Loucy (cell line): ENCODE measurements at regions not wholly inside any gene's neighbourhood (a gene's known extent, or its start where the extent isn't known, plus 50 kb on each side); places are given as distances from the start of the nearest gene placed in this dataset.

Experiments used
- H2AFZ ChIP-seq: fragments of 200-600 bp; sonication (generic); 2 replicates; pipeline ENCODE4 v1.6.0; 2016; ENCODE audit warnings: antibody characterized with exemption, mild to moderate bottlenecking, low read length, moderate library complexity
- H3F3A ChIP-seq: fragments of 200-600 bp; 2 replicates; pipeline ENCODE4 v1.6.0; 2016; ENCODE audit warnings: antibody characterized with exemption, low read depth, mild to moderate bottlenecking
- H3K27me3 ChIP-seq: fragments of 200-600 bp; sonication (generic); 2 replicates; pipeline ENCODE4 v1.6.1; 2014; ENCODE audit warnings: low read length, mild to moderate bottlenecking; ENCODE audit not compliant: insufficient read depth, poor library complexity, severe bottlenecking
- H3K36me3 ChIP-seq: fragments of 200-600 bp; sonication (generic); 2 replicates; pipeline ENCODE4 v1.6.1; 2016; ENCODE audit warnings: low read length; ENCODE audit not compliant: insufficient read depth
- H3K4me1 ChIP-seq: fragments of 200-600 bp; sonication (generic); 2 replicates; pipeline ENCODE4 v1.5.1; 2014; ENCODE audit warnings: low read length, mild to moderate bottlenecking; ENCODE audit not compliant: insufficient read depth, poor library complexity, severe bottlenecking
- H3K4me2 ChIP-seq: fragments of 200-600 bp; sonication (generic); 2 replicates; pipeline ENCODE4 v1.6.0; 2014; ENCODE audit warnings: antibody characterized with exemption, low read length, low read depth, mild to moderate bottlenecking; ENCODE audit not compliant: poor library complexity, severe bottlenecking
- H3K4me3 ChIP-seq: fragments of 200-600 bp; sonication (generic); 2 replicates; pipeline ENCODE4 v1.5.1; 2014; ENCODE audit warnings: low read length, mild to moderate bottlenecking, mixed read lengths; ENCODE audit not compliant: poor library complexity, severe bottlenecking
- H3K79me2 ChIP-seq: fragments of 200-600 bp; sonication (generic); 2 replicates; pipeline ENCODE4 v1.6.1; 2014; ENCODE audit warnings: low read length; ENCODE audit not compliant: insufficient read depth
- H3K9ac ChIP-seq: fragments of 200-600 bp; sonication (generic); 2 replicates; pipeline ENCODE4 v1.6.0; 2014; ENCODE audit warnings: mild to moderate bottlenecking, low read depth, low read length, moderate library complexity; ENCODE audit not compliant: poor library complexity, severe bottlenecking
- H3K9me2 ChIP-seq: fragments of 200-600 bp; sonication (generic); replicated peaks from 2 replicates; pipeline ENCODE4 v1.6.1; 2016; ENCODE audit warnings: low read depth, low read length, mixed read lengths
- H3K9me3 ChIP-seq: fragments of 200-600 bp; sonication (generic); 2 replicates; pipeline ENCODE4 v1.6.1; 2014; ENCODE audit warnings: mild to moderate bottlenecking, antibody characterized with exemption, low read length, low read depth; ENCODE audit not compliant: insufficient read depth
- H4K20me1 ChIP-seq: fragments of 200-600 bp; sonication (generic); 2 replicates; pipeline ENCODE4 v1.6.0; 2014; ENCODE audit warnings: antibody characterized with exemption, low read length, mild to moderate bottlenecking; ENCODE audit not compliant: insufficient read depth, poor library complexity, severe bottlenecking
- EZH2phosphoT487 ChIP-seq: fragments of 200-600 bp; IDR thresholded peaks from 2 replicates; pipeline ENCODE4 v1.6.1; 2018; ENCODE audit warnings: antibody characterized with exemption, mild to moderate bottlenecking, moderate library complexity, borderline replicate concordance
- TF ChIP-seq, protein P1 (sequence below): fragments of 200-600 bp; sonication (generic); conservative IDR thresholded peaks from 2 replicates; pipeline ENCODE4 v1.5.1; 2014; ENCODE audit warnings: mild to moderate bottlenecking, antibody characterized with exemption, low read length

GRCh38 chr10:31614611-31615010 lies 295.6 kb downstream of the ZEB1 start:
- no peak overlapping the region for H3K4me2 ChIP-seq
- H3K4me1 ChIP-seq, result no peaks in the 10 kb centered on the region
- TF ChIP-seq, protein P1, sequence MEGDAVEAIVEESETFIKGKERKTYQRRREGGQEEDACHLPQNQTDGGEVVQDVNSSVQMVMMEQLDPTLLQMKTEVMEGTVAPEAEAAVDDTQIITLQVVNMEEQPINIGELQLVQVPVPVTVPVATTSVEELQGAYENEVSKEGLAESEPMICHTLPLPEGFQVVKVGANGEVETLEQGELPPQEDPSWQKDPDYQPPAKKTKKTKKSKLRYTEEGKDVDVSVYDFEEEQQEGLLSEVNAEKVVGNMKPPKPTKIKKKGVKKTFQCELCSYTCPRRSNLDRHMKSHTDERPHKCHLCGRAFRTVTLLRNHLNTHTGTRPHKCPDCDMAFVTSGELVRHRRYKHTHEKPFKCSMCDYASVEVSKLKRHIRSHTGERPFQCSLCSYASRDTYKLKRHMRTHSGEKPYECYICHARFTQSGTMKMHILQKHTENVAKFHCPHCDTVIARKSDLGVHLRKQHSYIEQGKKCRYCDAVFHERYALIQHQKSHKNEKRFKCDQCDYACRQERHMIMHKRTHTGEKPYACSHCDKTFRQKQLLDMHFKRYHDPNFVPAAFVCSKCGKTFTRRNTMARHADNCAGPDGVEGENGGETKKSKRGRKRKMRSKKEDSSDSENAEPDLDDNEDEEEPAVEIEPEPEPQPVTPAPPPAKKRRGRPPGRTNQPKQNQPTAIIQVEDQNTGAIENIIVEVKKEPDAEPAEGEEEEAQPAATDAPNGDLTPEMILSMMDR, result no peak
- TF ChIP-seq EZH2phosphoT487, result no peak

DNA sequence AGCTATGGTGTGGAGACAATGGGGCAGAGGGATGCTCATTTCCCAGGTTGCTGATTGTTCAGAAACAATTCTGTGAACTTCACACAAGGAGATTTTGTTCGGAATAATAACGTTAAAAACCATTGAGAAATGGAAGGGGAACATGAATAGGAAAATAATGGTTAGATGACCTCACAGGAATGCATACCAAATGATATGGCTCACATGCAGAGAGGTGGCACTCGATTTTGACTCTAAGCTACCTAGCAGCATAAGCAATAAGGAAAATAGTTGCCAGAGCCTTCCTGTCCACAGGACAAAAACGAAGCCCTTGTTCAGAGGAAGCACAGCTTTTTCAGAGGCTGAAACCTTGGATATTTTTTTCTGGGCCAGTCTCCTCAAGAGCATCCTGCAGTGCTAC lies 293.1 kb downstream of the ZEB1 start:
- H3K36me3 ChIP-seq, result no peaks in the 10 kb centered on the region
- H3F3A ChIP-seq, result no peaks in the 10 kb centered on the region
- no peak overlapping the region for H3K4me3 ChIP-seq
- H3K79me2 ChIP-seq, result no peaks in the 10 kb centered on the region
- H3K9me2 ChIP-seq, result no peaks in the 10 kb centered on the region
- TF ChIP-seq, protein P1, result no peak
- no peak for TF ChIP-seq EZH2phosphoT487
- H3K4me2 ChIP-seq, result no peak overlapping the region
- H2AFZ ChIP-seq, result no peak overlapping the region
- no peaks in the 10 kb centered on the region for H3K27me3 ChIP-seq
- H3K9ac ChIP-seq, result no peak overlapping the region
- no peaks in the 10 kb centered on the region for H3K4me1 ChIP-seq
- no peaks in the 10 kb centered on the region for H4K20me1 ChIP-seq
- no peaks in the 10 kb centered on the region for H3K9me3 ChIP-seq

More at GRCh38 chr10:31614611-31615010, 295.6 kb downstream of the ZEB1 start:
- Histone ChIP-seq H3F3A (no peaks in the 10 kb centered on the region), H3K9me3 (no peaks in the 10 kb centered on the region), H3K9me2 (no peaks in the 10 kb centered on the region), H3K36me3 (no peaks in the 10 kb centered on the region), H3K9ac (no peak overlapping the region), H3K4me3 (no peak overlapping the region), H3K27me3 (no peaks in the 10 kb centered on the region), H2AFZ (no peak overlapping the region), H3K79me2 (no peaks in the 10 kb centered on the region), H4K20me1 (no peaks in the 10 kb centered on the region)

- no peaks in the 10 kb centered on the region for H3F3A ChIP-seq
- no peaks in the 10 kb centered on the region for H3K9me3 ChIP-seq
- H3K9ac ChIP-seq, result no peak overlapping the region
- no peaks in the 10 kb centered on the region for H4K20me1 ChIP-seq
- H3K4me1 ChIP-seq, result no peaks in the 10 kb centered on the region
- H3K4me2 ChIP-seq, result no peak overlapping the region
- no peaks in the 10 kb centered on the region for H3K36me3 ChIP-seq
- no peak for TF ChIP-seq EZH2phosphoT487
- TF ChIP-seq, protein P1, result no peak
- H2AFZ ChIP-seq, result no peak overlapping the region
- H3K79me2 ChIP-seq, result no peaks in the 10 kb centered on the region
- H3K27me3 ChIP-seq, result no peaks in the 10 kb centered on the region
- H3K9me2 ChIP-seq, result no peaks in the 10 kb centered on the region
- no peak overlapping the region for H3K4me3 ChIP-seq
Measured at GRCh38 chr10:31611161-31611560, 292.1 kb downstream of the ZEB1 start.
